GM10266 (cell line): ENCODE measurements at regions not wholly inside any gene's neighbourhood (a gene's known extent, or its start where the extent isn't known, plus 50 kb on each side); places are given as distances from the start of the nearest gene placed in this dataset.

Source experiments
- DNase-seq: peaks from one replicate; pipeline ENCODE4 v3.0.0; 2012; ENCODE audit errors: extremely low spot score
- TF ChIP-seq, protein P1 (sequence below): IDR thresholded peaks from 2 replicates; pipeline ENCODE4 v1.5.1; 2012; ENCODE audit warnings: mild to moderate bottlenecking, low read depth; ENCODE audit not compliant: control insufficient read depth, insufficient read depth; ENCODE audit errors: missing control alignments

DNA sequence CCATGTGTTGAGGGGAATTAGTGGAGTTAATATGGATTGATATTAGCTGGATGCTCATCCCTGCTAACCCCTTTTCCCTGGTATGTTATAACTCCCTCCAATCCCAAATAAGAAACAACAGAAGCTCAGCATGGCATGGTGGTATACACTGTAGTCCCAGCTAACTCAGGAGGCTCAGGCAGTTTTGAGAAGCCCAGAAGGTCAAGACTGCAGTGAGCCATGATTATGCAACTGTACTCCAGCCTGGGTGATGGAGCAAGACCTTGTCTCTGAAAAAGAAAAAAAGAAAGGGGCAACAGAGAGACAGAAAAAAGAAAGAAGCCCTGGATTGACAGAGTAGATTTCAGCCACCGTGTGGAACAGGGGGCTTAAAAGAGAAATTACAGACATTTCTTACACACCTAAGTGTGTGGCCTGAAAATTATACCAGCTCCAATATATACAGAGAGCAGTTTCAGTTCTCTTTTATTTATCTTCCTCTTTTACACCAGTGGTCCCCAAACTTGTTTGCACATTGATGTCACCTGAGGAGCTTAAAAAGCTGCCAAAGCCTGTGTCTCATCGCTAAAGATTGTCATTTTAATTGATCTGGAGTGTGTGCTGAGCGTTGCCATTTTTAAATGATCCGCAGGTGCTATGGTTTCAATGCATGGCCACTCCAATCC lies 203.6 kb downstream of the UBE2E3 start:
- TF ChIP-seq, protein P1, sequence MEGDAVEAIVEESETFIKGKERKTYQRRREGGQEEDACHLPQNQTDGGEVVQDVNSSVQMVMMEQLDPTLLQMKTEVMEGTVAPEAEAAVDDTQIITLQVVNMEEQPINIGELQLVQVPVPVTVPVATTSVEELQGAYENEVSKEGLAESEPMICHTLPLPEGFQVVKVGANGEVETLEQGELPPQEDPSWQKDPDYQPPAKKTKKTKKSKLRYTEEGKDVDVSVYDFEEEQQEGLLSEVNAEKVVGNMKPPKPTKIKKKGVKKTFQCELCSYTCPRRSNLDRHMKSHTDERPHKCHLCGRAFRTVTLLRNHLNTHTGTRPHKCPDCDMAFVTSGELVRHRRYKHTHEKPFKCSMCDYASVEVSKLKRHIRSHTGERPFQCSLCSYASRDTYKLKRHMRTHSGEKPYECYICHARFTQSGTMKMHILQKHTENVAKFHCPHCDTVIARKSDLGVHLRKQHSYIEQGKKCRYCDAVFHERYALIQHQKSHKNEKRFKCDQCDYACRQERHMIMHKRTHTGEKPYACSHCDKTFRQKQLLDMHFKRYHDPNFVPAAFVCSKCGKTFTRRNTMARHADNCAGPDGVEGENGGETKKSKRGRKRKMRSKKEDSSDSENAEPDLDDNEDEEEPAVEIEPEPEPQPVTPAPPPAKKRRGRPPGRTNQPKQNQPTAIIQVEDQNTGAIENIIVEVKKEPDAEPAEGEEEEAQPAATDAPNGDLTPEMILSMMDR = no peak
- DNase-seq = peak; percentile 20

DNA sequence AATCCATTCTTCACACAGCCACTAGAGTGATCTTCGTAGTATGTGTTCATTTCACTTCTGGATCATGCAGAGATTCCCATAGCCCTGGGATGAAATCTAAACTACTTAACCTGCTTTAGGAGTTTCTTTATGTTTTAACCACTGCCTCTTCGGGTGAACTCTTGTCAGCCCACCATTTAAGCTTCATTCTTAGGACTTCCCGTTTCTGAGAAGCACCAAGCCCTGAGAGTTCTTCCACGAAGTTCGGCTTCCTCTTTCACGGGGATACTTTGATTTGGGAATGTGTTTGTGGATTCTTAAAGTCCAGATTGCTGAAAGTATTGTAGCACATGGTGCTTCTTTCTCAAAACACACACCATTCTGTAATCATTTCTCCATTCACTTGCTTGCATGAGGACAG lies 205.0 kb downstream of the UBE2E3 start:
- DNase-seq = no peak
- TF ChIP-seq, protein P1 = no peak

DNA sequence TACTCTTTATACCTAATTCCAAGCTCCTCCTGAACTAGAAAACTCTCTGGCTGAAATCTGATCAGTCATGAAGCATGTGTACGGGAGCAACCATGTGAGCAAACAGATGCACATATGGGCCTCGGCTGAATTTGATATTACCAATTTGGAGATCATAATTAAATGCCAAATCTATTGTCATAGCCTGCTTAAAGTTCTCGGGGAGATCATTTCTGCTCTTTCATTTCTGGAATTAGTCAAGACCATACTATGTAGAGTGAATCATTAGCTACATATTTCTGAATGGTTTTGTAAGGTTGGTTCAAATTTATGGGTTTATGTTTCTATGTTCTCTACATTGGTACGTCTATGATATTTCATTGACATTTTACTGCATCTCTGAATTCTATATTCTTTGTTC lies 205.5 kb downstream of the UBE2E3 start:
- TF ChIP-seq, protein P1 = no peak
- no peak for DNase-seq

DNA sequence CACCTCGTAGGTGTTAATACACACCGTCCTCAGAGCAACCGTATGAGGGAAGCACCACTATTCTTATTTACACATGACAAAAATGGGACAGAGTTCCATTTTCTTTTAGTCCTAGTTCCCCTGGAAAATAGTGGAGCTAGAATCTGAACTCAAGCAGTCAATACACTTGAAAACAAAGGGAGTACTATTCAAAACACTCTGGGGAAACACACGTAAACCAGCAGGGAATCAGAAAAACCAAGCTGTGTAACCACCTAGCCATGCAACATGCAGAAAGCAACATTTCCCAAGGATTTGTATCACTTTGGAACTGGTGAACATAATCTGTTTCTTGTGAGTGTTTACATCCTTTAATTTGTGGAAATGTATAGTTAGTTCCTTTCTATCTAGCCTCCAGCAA lies 208.2 kb downstream of the UBE2E3 start:
- no peak for DNase-seq
- TF ChIP-seq, protein P1 = no peak

DNA sequence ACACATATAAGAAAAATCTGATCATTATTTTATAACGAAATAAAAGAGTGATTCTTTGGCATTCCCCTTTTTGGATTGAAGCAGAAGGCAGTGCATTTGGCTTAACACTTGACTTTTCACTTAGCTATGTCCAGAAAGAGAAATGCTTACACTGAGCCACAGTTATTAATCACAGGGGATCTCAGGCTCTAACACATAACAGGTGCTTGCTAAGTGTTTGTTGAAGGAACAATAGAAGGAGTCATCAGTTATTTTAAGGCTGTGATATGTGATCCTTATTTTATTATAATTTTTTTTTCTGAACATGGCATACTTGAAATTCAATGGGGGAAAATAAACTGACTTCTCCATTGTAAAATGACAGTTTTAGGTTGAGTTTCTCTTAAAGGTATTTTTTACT lies 209.5 kb downstream of the UBE2E3 start:
- no peak for DNase-seq
- TF ChIP-seq, protein P1 = no peak

DNA sequence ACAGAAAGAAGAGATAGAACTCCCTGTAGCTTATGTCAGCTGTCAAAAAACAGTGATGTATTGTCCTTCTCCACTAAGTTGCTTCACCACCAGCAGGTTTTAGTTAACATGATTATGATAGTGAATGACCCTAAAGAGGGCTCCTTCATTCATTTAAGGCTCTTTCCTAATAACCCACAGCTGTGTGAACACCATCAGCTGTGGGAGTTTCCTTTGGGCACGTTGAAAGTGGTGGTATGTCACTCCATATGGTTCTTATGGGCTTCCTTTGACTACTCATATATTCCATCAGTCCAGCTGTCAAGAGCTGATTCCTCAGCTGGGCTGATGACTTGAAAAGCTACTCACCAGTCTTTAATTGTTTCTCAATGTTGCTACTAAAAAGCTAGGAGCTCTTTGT lies 210.3 kb downstream of the UBE2E3 start:
- TF ChIP-seq, protein P1 = no peak
- DNase-seq = no peak

DNA sequence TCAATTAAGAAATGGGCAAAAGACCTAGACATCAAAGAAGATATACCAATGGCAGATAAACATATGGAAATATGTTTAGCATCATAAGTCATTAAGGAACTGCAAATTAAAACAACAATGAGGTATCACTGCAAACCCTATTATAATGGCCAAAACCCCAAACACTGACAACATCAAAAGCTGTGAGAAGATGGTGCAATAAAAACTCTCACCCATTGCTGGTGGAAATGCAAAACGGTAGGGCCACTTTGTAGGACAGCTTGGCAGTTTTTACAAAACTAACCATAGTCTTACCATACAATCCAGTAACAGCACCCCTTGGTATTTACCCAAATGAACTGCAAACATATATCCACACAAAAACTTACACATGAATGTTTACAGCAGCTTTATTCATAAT lies 213.1 kb downstream of the UBE2E3 start:
- DNase-seq = no peak
- TF ChIP-seq, protein P1 = no peak
